Skeletal muscle satellite cell (primary cell): ENCODE measurements at regions not wholly inside any gene's neighbourhood (a gene's known extent, or its start where the extent isn't known, plus 50 kb on each side); places are given as distances from the start of the nearest gene placed in this dataset.

ENCODE experiments used
- H3K27me3 ChIP-seq: 2 replicates; pipeline ENCODE4 v1.7.0; 2013; ENCODE audit warnings: low read length; ENCODE audit not compliant: control insufficient read depth, insufficient read depth
- H3K36me3 ChIP-seq: 2 replicates; pipeline ENCODE4 v1.7.0; 2013; ENCODE audit warnings: mild to moderate bottlenecking, control low read depth, low read length; ENCODE audit not compliant: insufficient read depth
- H3K4me1 ChIP-seq: 2 replicates; pipeline ENCODE4 v1.7.0; 2013; ENCODE audit warnings: low read length; ENCODE audit not compliant: control insufficient read depth, insufficient read depth
- H3K4me2 ChIP-seq: 2 replicates; pipeline ENCODE4 v1.7.0; 2013; ENCODE audit warnings: mild to moderate bottlenecking, low read length
- H3K4me3 ChIP-seq: 2 replicates; pipeline ENCODE4 v1.7.0; 2013; ENCODE audit warnings: low read length
- H3K9ac ChIP-seq: 2 replicates; pipeline ENCODE4 v1.7.0; 2013; ENCODE audit warnings: mild to moderate bottlenecking, low read depth, low read length, moderate library complexity
- H3K9me3 ChIP-seq: replicated peaks from 2 replicates; pipeline ENCODE4 v1.7.0; 2013; ENCODE audit warnings: mild to moderate bottlenecking, control low read depth, low read length

GRCh38 chrX:38919853-38920528 lies 118.7 kb downstream of the MID1IP1 start:
- Histone ChIP-seq H3K27me3 (peaks cover 3% of the 10 kb centered on the region), H3K9ac (no peak overlapping the region), H3K4me2 (no peak overlapping the region)

GRCh38 chrX:38923451-38923969 lies 122.3 kb downstream of the MID1IP1 start:
- H3K4me3 ChIP-seq: no peak overlapping the region
- H3K9ac ChIP-seq: no peak overlapping the region
- no peak overlapping the region for H3K4me2 ChIP-seq
- H3K9me3 ChIP-seq: no peaks in the 10 kb centered on the region
- no peaks in the 10 kb centered on the region for H3K36me3 ChIP-seq
- H3K4me1 ChIP-seq: no peaks in the 10 kb centered on the region
- H3K27me3 ChIP-seq: peaks cover 3% of the 10 kb centered on the region

More at GRCh38 chrX:38919853-38920528, 118.7 kb downstream of the MID1IP1 start:
- H3K4me3 ChIP-seq: no peak overlapping the region
- no peaks in the 10 kb centered on the region for H3K9me3 ChIP-seq
- no peaks in the 10 kb centered on the region for H3K4me1 ChIP-seq
- H3K36me3 ChIP-seq: no peaks in the 10 kb centered on the region

- Histone ChIP-seq H3K36me3 (no peaks in the 10 kb centered on the region), H3K4me1 (peaks cover 6% of the 10 kb centered on the region), H3K9ac (no peak overlapping the region), H3K4me2 (no peak overlapping the region), H3K27me3 (no peaks in the 10 kb centered on the region), H3K4me3 (no peak overlapping the region), H3K9me3 (no peaks in the 10 kb centered on the region)
Measured at GRCh38 chrX:38927592-38927991, 126.3 kb downstream of the MID1IP1 start.

- Histone ChIP-seq H3K36me3 (no peaks in the 10 kb centered on the region), H3K9ac (no peak overlapping the region), H3K4me3 (no peak overlapping the region), H3K4me1 (peaks cover 6% of the 10 kb centered on the region), H3K27me3 (no peaks in the 10 kb centered on the region), H3K9me3 (no peaks in the 10 kb centered on the region), H3K4me2 (no peak overlapping the region)
Measured at GRCh38 chrX:38929966-38930421, 128.7 kb downstream of the MID1IP1 start.

GRCh38 chrX:38930474-38930873 lies 129.2 kb downstream of the MID1IP1 start:
- Histone ChIP-seq H3K9ac (no peak overlapping the region), H3K4me3 (no peak overlapping the region), H3K4me2 (no peak overlapping the region), H3K36me3 (no peaks in the 10 kb centered on the region), H3K27me3 (no peaks in the 10 kb centered on the region), H3K9me3 (no peaks in the 10 kb centered on the region), H3K4me1 (peaks cover 6% of the 10 kb centered on the region)

- Histone ChIP-seq H3K9ac (no peak overlapping the region), H3K36me3 (no peaks in the 10 kb centered on the region), H3K4me3 (no peak overlapping the region), H3K4me2 (no peak overlapping the region), H3K27me3 (no peaks in the 10 kb centered on the region), H3K9me3 (no peaks in the 10 kb centered on the region), H3K4me1 (no peaks in the 10 kb centered on the region)
Measured at GRCh38 chrX:38935561-38935960, 134.3 kb downstream of the MID1IP1 start.

GRCh38 chrX:38937400-38937799 lies 136.1 kb downstream of the MID1IP1 start:
- Histone ChIP-seq H3K36me3 (no peaks in the 10 kb centered on the region), H3K4me2 (no peak overlapping the region), H3K27me3 (no peaks in the 10 kb centered on the region), H3K9me3 (no peaks in the 10 kb centered on the region), H3K4me1 (no peaks in the 10 kb centered on the region), H3K4me3 (no peak overlapping the region), H3K9ac (no peak overlapping the region)

GRCh38 chrX:38937926-38938325 lies 136.7 kb downstream of the MID1IP1 start:
- H3K4me2 ChIP-seq: no peak overlapping the region
- no peak overlapping the region for H3K4me3 ChIP-seq

GRCh38 chrX:38939067-38939466 lies 137.8 kb downstream of the MID1IP1 start:
- Histone ChIP-seq H3K4me3 (no peak overlapping the region), H3K36me3 (no peaks in the 10 kb centered on the region), H3K4me2 (no peak overlapping the region), H3K9ac (no peak overlapping the region), H3K9me3 (peaks cover 3% of the 10 kb centered on the region), H3K4me1 (no peaks in the 10 kb centered on the region), H3K27me3 (no peaks in the 10 kb centered on the region)

More at GRCh38 chrX:38937926-38938325, 136.7 kb downstream of the MID1IP1 start:
- Histone ChIP-seq H3K9me3 (no peaks in the 10 kb centered on the region), H3K4me1 (no peaks in the 10 kb centered on the region), H3K36me3 (no peaks in the 10 kb centered on the region), H3K9ac (no peak overlapping the region), H3K27me3 (no peaks in the 10 kb centered on the region)

GRCh38 chrX:38940547-38940946 lies 139.3 kb downstream of the MID1IP1 start:
- Histone ChIP-seq H3K4me1 (no peaks in the 10 kb centered on the region), H3K4me3 (no peak overlapping the region), H3K9me3 (peaks cover 3% of the 10 kb centered on the region), H3K27me3 (no peaks in the 10 kb centered on the region), H3K9ac (no peak overlapping the region), H3K4me2 (no peak overlapping the region), H3K36me3 (no peaks in the 10 kb centered on the region)

- Histone ChIP-seq H3K9me3 (peaks cover 3% of the 10 kb centered on the region), H3K9ac (no peak overlapping the region), H3K36me3 (no peaks in the 10 kb centered on the region), H3K4me3 (no peak overlapping the region), H3K27me3 (no peaks in the 10 kb centered on the region), H3K4me1 (no peaks in the 10 kb centered on the region), H3K4me2 (no peak overlapping the region)
Measured at GRCh38 chrX:38941675-38942074, 140.4 kb downstream of the MID1IP1 start.

- H3K36me3 ChIP-seq: no peaks in the 10 kb centered on the region
- no peak overlapping the region for H3K9ac ChIP-seq
- H3K4me1 ChIP-seq: no peaks in the 10 kb centered on the region
- peaks cover 3% of the 10 kb centered on the region for H3K9me3 ChIP-seq
- H3K4me3 ChIP-seq: no peak overlapping the region
- H3K27me3 ChIP-seq: no peaks in the 10 kb centered on the region
- no peak overlapping the region for H3K4me2 ChIP-seq
Measured at GRCh38 chrX:38943120-38943519, 141.9 kb downstream of the MID1IP1 start.
